GM21381 (cell line): ENCODE measurements at regions not wholly inside any gene's neighbourhood (a gene's known extent, or its start where the extent isn't known, plus 50 kb on each side); places are given as distances from the start of the nearest gene placed in this dataset.
"Not testable (repeated sequence)": the region's sequence is repeated elsewhere in the genome, so short reads cannot be mapped to it uniquely, and the experiment has no call there.

Source experiments
- ATAC-seq: cut with Tn5 transposase; IDR thresholded peaks from one replicate; pipeline ENCODE4 v1.9.1; 2021; ENCODE audit warnings: mild to moderate bottlenecking, moderate library complexity; ENCODE audit not compliant: unreplicated experiment

- ATAC-seq, result no peak
Measured at GRCh38 chr1:47491341-47491753, 53.5 kb downstream of the FOXD2 start.

GRCh38 chr1:47495176-47495713, 57.4 kb downstream of the FOXD2 start:
- no peak for ATAC-seq

GRCh38 chr1:47498551-47498950, 60.7 kb downstream of the FOXD2 start:
- ATAC-seq, result no peak

- ATAC-seq, result no peak
Measured at GRCh38 chr1:47501069-47501468, 63.2 kb downstream of the FOXD2 start.

- ATAC-seq, result no peak
Measured at GRCh38 chr1:47502746-47503370, 65.0 kb downstream of the FOXD2 start.

GRCh38 chr1:47504840-47505239, 67.0 kb downstream of the FOXD2 start:
- not testable (repeated sequence) for ATAC-seq

GRCh38 chr1:47505267-47505666, 67.4 kb downstream of the FOXD2 start:
- ATAC-seq, result no peak

DNA sequence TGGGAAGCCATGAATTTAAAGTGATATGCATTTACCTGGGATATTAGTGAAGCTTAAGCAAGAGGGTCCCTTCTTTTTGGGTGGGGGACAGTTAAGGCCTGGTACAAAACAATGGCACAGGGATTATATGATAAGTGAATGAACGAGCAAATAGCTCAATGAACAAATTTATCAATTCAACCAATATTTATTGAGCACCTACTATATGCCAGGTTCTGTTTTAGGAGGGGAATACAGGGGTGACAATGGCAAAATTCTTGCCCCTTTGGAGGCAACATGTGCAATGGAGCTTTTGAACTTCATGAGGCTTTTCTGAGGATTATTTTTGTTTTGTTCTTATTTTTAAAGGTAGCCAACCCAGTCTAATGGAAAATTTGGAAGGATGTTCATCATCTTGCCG, 68.2 kb downstream of the FOXD2 start:
- ATAC-seq, result no peak

- no peak for ATAC-seq
Measured at GRCh38 chr1:47507144-47507543, 69.3 kb downstream of the FOXD2 start.

DNA sequence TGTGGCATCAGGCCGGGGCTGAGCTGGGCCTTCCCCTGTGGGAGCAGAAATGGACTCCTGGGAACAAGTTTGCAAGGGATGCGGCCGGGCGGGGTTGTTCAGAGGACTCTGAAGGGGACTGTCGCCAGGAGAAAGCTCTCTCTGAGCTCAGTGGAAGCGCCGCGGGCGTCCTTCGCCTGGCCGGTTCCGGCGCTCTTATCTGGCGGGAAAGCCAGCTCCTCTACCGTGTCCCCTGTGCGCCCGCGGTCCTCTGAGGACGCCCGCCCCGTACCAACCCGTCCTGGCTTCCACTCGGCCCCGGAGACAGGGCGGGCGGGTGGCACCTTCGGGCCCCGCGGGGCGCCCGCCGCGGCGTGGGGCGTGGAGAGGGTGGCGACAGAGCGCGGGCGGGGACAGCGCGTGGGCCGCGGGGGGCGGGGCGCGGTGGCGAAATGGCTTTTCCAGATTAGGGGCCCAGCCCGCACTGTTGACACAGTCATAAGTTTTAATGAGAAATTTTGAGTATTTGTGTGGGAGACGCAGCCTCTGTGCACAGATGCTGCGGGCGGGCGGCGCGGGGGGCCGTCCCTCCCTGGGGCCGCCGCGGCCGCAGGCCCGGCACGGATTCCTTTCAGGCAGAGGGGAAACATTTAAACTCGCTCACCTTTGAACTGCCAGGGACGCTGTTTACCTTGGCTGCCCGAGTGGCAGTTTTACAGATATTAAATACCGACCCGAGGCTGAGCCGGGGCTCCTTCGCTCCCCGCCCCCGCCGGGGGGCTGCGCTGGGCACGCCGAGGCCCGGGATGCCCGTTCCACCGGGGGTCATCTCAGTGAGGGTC, 70.2 kb downstream of the FOXD2 start:
- no peak for ATAC-seq

DNA sequence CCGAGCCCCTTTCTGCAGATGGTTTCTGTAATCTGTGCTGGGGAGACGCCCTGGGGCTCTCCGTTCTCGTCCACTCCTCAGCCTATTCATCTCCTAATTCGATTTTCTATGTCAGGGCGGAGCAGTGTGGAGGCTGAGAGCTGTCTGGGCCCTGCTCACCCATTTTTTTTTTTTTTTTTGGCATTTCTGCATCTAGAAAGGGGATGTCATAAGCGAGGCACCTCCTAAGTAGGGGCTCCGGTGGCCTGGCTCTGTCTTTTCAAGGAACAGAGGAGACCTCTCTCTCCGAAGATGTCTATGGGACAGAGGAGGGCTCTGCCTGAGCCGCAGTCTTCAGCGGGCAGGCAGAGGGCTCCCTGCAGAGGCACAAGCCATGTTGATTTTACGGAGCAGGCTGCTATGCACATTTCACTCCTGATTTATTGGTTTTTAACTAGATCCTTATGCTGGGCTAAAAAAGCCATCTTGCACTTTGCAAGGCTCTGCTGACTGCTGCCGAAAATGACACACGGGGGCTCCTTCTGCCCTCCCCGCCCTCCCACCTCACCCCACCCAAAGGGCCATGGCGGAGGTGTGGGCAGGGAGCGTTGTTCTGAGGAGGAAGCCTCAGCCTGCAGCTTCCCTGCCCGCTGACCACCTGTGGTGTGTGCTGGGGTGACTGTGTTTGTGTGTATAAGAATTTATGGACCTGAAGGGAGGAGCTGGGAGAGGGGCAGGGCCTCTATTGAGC, 71.0 kb downstream of the FOXD2 start:
- no peak for ATAC-seq

GRCh38 chr1:47510282-47510811, 72.5 kb downstream of the FOXD2 start:
- ATAC-seq, result no peak

DNA sequence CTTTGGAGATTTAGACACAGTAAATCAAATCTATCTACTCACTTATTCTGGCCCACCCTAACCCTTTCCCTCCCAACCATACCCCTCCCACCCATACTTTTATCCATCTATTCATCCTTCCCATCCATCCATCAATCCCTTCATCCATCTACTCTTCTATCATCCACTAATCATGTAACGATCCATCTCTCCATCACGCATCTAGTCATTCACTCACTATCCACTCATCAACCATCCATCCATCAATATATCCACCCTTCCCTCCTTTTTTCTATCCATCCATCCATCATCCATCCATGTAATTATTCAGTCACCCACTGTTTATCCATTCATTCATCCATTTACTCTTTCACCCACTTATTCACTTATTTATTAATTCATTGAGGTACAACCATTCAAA, 74.0 kb downstream of the FOXD2 start:
- ATAC-seq, result no peak

DNA sequence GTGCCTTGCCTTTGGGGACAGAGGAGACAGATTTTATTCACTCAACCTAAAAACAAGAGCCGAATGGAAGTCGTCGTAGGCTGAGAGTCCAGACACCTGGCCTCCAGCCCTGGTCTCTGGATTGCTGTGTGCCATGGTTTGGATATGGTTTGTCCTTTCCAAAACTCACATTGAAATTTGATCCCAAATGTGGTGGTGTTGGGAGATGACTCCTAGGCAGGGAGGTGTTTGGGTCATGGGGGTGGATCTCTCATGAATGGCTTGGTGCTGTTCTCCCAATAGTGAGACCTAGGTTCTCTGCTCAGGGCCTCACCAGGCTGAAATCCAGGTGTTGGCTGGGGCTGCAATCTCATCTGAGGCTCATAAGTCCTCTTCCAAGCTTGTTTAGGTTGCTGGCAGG, 75.5 kb downstream of the FOXD2 start:
- ATAC-seq, result no peak

GRCh38 chr1:47514229-47514628, 76.4 kb downstream of the FOXD2 start:
- ATAC-seq, result no peak

DNA sequence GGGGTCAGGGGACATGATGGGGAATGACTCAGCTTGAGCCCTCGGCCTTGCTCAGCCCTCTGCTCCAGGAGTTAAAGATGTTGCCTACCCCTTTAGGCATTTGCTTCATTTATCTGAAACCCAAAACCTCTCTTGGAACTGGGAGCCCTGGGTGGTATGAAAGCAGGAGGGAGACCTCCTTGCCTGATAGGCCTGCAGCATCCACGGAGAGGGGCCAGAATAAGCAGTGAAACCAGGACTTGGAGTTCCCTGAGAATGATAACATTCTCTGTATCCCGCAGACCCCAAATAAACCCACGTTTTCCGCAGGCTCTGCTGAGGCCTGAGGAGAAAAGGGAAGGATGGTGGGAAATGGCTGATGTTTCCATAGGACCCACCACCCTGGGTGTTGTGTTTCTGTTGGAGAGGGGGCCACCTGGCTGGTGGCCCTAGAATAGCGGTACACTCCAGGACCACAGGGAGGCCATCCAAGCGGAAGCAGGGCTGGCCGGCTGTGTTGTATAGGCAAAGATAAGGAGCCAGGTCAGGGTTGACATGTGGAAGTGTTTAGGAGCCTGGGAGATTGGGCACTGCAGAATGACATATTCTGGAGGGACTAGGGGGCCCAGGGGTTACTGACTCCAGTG, 77.4 kb downstream of the FOXD2 start:
- no peak for ATAC-seq

DNA sequence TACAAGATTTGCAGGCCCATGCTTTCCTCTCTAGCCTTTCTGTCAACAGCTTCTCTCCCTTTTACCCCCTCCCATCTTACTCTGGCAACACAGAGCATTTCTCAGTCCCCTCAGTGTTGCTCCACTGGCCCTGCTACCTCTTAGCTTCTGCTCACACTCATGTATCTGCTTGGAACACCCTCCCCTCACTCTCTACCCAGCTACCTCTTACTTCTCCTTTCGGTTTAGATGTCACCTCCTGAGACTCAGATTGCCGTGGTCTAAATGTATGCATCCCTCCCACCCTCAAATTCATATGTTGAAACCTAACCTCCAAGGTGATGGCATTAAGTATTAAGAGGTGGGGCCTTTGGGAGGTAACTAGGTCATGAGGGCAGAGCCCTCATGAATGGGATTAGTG, 80.1 kb downstream of the FOXD2 start:
- ATAC-seq, result no peak

DNA sequence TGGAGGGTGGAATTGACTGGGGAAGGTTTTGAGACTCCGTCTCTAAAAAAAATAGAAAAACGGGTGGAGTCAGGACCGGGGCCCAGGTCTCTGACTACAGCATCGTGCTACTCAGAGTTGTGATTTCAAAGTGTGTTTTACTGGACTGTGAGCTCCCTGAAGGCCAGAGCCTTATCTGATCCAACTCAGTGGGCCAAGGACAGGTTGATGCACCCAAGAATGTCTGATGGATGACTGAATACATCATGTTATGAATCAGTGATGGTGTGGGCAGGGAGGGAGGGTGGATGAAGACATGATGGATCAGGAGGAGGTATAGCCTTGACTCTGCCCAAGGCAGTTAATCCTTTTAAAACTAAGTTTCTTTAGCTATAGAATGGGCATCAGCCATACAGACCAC, 81.6 kb downstream of the FOXD2 start:
- no peak for ATAC-seq

DNA sequence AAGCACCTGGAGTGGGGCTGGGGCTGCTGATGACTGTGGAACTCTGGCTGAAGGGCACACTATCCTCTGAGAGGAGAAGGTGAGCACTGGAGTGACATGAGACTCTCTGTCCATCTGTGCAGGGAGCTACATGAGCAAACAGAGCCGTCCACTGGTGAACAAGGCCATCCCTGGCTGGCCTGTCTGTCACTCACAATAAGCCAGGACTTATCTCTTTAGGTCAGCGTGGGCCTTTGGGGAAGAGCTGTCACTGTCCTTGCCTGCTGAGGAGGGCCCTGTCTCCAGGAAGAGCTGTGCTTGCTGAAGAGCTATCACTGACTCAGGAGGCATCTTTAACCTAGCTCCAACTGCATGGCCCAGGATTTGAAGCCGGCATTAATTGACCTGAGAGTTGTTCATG, 82.1 kb downstream of the FOXD2 start:
- no peak for ATAC-seq

DNA sequence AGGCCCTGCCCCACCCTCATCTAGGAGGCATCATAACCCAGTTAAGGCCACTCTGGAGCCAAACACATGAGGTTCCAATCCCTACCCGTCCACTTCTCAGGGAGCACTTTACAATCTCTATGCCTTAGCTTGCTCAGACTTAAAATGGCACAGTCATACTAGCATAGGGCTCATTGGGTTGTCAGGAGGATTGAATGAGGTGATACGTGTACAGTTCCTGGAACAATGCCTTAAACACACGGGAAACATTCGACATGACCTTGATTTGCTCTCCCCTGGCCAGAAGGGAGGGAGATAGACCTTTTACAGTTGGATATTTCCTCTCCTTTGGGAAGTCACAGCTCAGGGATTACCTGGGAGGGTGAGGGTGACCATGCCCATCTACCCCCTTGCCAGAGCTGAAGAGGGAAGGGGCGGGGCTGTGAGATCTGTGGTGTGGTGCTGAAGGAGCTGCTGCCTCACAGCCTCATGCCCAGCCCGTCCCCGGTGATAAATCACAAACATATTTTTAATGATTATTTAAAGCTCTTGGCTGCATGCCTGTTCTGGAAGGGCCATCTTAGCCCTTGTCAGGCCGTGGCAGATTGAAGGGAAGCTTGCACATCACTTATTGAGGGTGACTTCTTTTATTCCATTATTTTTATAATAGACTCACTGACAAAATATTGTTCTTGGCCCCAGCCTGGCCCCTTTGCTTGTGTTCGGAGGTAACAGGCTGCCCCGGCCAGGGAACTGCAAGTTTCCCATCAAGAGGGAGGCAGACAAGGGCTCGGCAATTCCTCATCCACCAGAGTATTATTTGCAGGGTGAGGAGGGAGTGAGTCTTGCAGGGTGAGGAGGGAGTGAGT, 83.4 kb downstream of the FOXD2 start:
- no peak for ATAC-seq
